GM19468 (cell line): ENCODE measurements at regions not wholly inside any gene's neighbourhood (a gene's known extent, or its start where the extent isn't known, plus 50 kb on each side); places are given as distances from the start of the nearest gene placed in this dataset.
"Not testable (repeated sequence)": the region's sequence is repeated elsewhere in the genome, so short reads cannot be mapped to it uniquely, and the experiment has no call there.

Experiments
- ATAC-seq: cut with Tn5 transposase; IDR thresholded peaks from one replicate; pipeline ENCODE4 v1.9.1; 2021; ENCODE audit warnings: mild to moderate bottlenecking, moderate library complexity, moderate number of reproducible peaks; ENCODE audit not compliant: unreplicated experiment; ENCODE audit errors: extremely low read depth

- not testable (repeated sequence) for ATAC-seq
These were observed 211.9 kb downstream of the BCAS1 start for GRCh38 chr20:53858516-53858915.

GRCh38 chr20:53857723-53858236 lies 212.6 kb downstream of the BCAS1 start:
- ATAC-seq, result no peak

- no peak for ATAC-seq
These were observed 213.8 kb downstream of the BCAS1 start for GRCh38 chr20:53856300-53857295.

- ATAC-seq, result no peak
These were observed 214.7 kb downstream of the BCAS1 start for GRCh38 chr20:53855733-53856132.

- not testable (repeated sequence) for ATAC-seq
These were observed 215.8 kb downstream of the BCAS1 start for GRCh38 chr20:53854609-53854926.

GRCh38 chr20:53853111-53853713 lies 217.2 kb downstream of the BCAS1 start:
- ATAC-seq, result no peak

- no peak for ATAC-seq
These were observed 217.7 kb downstream of the BCAS1 start for GRCh38 chr20:53852691-53853090.

GRCh38 chr20:53852014-53852413 lies 218.4 kb downstream of the BCAS1 start:
- no peak for ATAC-seq

- no peak for ATAC-seq
These were observed 220.1 kb downstream of the BCAS1 start for GRCh38 chr20:53850319-53850718.

- no peak for ATAC-seq
These were observed 220.8 kb downstream of the BCAS1 start for GRCh38 chr20:53849471-53850059.

GRCh38 chr20:53848304-53848703 lies 222.1 kb downstream of the BCAS1 start:
- ATAC-seq, result no peak

- no peak for ATAC-seq
These were observed 222.6 kb downstream of the BCAS1 start for GRCh38 chr20:53847837-53848170.

GRCh38 chr20:53847139-53847836 lies 223.1 kb downstream of the BCAS1 start:
- ATAC-seq, result no peak

GRCh38 chr20:53846640-53847039 lies 223.8 kb downstream of the BCAS1 start:
- ATAC-seq, result no peak

GRCh38 chr20:53845980-53846379 lies 224.4 kb downstream of the BCAS1 start:
- no peak for ATAC-seq

- ATAC-seq, result no peak
These were observed 226.1 kb downstream of the BCAS1 start for GRCh38 chr20:53844259-53844658.

GRCh38 chr20:53843645-53844044 lies 226.7 kb downstream of the BCAS1 start:
- no peak for ATAC-seq

- ATAC-seq, result no peak
These were observed 227.9 kb downstream of the BCAS1 start for GRCh38 chr20:53842301-53843099.

GRCh38 chr20:53841741-53842140 lies 228.7 kb downstream of the BCAS1 start:
- ATAC-seq, result no peak

- ATAC-seq, result no peak
These were observed 229.9 kb downstream of the BCAS1 start for GRCh38 chr20:53840532-53840931.
